SK-N-SH (cell line): ENCODE measurements at regions not wholly inside any gene's neighbourhood (a gene's known extent, or its start where the extent isn't known, plus 50 kb on each side); places are given as distances from the start of the nearest gene placed in this dataset.

Experiments used
- CTCF ChIP-seq: fragments of 200-600 bp; sonication (generic); IDR thresholded peaks from 2 replicates; pipeline ENCODE4 v1.6.1; 2017; ENCODE audit warnings: antibody characterized with exemption, mild to moderate bottlenecking, moderate library complexity
- MAX ChIP-seq: IDR thresholded peaks from 2 replicates; pipeline ENCODE4 v1.4.0; 2012; ENCODE audit warnings: low read depth
- NFIC ChIP-seq: IDR thresholded peaks from 2 replicates; pipeline ENCODE4 v1.4.0; 2012; ENCODE audit warnings: borderline replicate concordance
- POLR2AphosphoS5 ChIP-seq: IDR thresholded peaks from 2 replicates; pipeline ENCODE4 v1.6.1; 2012; ENCODE audit warnings: low read depth, low read length
- RFX5 ChIP-seq: IDR thresholded peaks from 2 replicates; pipeline ENCODE4 v1.6.1; 2012; ENCODE audit warnings: mild to moderate bottlenecking, improper control_type of control experiment, low read length
- RXRA ChIP-seq: IDR thresholded peaks from 2 replicates; pipeline ENCODE4 v1.4.0; 2012; ENCODE audit warnings: low read depth, mild to moderate bottlenecking, borderline replicate concordance
- USF2 ChIP-seq: fragments of 150-350 bp; IDR thresholded peaks from 2 replicates; pipeline ENCODE4 v1.6.1; 2017; ENCODE audit warnings: antibody characterized with exemption, low read length, low read depth, borderline replicate concordance
- ZBTB33 ChIP-seq: IDR thresholded peaks from 2 replicates; pipeline ENCODE4 v1.4.0; 2012; ENCODE audit warnings: low read depth, borderline replicate concordance

GRCh38 chr15:46121441-46121840 is 486.6 kb downstream of the SQOR start:
- TF ChIP-seq CTCF (no peak), NFIC (no peak), MAX (no peak), USF2 (no peak), POLR2AphosphoS5 (no peak), ZBTB33 (no peak), RXRA (no peak), RFX5 (no peak)
